ENCODE measurements at regions not wholly inside any gene's neighbourhood (a gene's known extent, or its start where the extent isn't known, plus 50 kb on each side); places are given as distances from the start of the nearest gene placed in this dataset.

DNA sequence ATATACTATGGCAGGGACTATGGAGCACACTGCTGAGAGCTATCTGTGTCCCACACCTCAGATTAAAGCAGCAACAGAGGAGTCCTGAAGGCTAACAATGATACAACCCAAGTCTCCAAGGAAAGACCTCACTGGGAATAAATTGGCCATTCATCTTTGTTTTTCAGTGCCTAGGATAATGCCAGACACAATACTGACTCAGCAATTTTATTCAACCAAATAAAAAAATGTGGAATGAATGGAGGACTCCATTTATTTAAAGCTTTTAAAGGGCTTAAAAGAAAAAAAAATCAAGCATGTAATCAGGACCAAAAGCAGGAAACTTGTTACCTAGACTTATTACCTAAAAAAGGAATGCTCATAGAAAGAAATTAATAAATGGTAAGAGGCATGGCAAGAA is 960.5 kb downstream of the PCDH17 start:
- Histone ChIP-seq H3K9me3 (ENCODE audit: control insufficient read depth, insufficient read depth, low read depth, low read length) (no peaks in the 10 kb centered on the region), H3K4me3 (ENCODE audit: low read depth, low read length) (no peak overlapping the region), H3K4me1 (ENCODE audit: control insufficient read depth, insufficient read depth, low read length) (no peaks in the 10 kb centered on the region), H3K27ac (ENCODE audit: extremely low read depth, low read depth, low read length) (no peak overlapping the region), H3K36me3 (ENCODE audit: control insufficient read depth in 2 of 2, insufficient read depth in 1 of 2, low read length in 2 of 2) (no peaks in the 10 kb centered on the region)
- CTCF ChIA-PET = no interaction called here
- POLR2A ChIA-PET = no interaction called here
- no peak for TF ChIP-seq ZNF157 (tag by site-specific recombination; IDR thresholded peaks at IDR 0.05)
- no peak for TF ChIP-seq ZNF610 (tag by site-specific recombination; IDR thresholded peaks at IDR 0.05; ENCODE audit: borderline replicate concordance)
- TF ChIP-seq, protein P1, sequence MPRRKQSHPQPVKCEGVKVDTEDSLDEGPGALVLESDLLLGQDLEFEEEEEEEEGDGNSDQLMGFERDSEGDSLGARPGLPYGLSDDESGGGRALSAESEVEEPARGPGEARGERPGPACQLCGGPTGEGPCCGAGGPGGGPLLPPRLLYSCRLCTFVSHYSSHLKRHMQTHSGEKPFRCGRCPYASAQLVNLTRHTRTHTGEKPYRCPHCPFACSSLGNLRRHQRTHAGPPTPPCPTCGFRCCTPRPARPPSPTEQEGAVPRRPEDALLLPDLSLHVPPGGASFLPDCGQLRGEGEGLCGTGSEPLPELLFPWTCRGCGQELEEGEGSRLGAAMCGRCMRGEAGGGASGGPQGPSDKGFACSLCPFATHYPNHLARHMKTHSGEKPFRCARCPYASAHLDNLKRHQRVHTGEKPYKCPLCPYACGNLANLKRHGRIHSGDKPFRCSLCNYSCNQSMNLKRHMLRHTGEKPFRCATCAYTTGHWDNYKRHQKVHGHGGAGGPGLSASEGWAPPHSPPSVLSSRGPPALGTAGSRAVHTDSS (tag by site-specific recombination; IDR thresholded peaks at IDR 0.05) = no peak
- no peak for TF ChIP-seq ZIC2 (tag by site-specific recombination; IDR thresholded peaks at IDR 0.05)
- TF ChIP-seq MYNN (tag by site-specific recombination; IDR thresholded peaks at IDR 0.05; ENCODE audit: borderline replicate concordance) = no peak
- TF ChIP-seq FEZF1 (tag by site-specific recombination; IDR thresholded peaks at IDR 0.05) = no peak
- no peak for TF ChIP-seq ZNF174 (tag by site-specific recombination; IDR thresholded peaks at IDR 0.05)
- no peak for TF ChIP-seq ZNF274 (IDR thresholded peaks at IDR 0.05; ENCODE audit: low read length)
- TF ChIP-seq ZNF274 (tag by site-specific recombination; IDR thresholded peaks at IDR 0.05; ENCODE audit: borderline replicate concordance) = no peak
- TF ChIP-seq ZNF366 (tag by site-specific recombination; conservative IDR thresholded peaks at IDR 0.05) = no peak
- TF ChIP-seq KLF16 (tag by site-specific recombination; IDR thresholded peaks at IDR 0.05) = no peak
- TF ChIP-seq, protein P2, sequence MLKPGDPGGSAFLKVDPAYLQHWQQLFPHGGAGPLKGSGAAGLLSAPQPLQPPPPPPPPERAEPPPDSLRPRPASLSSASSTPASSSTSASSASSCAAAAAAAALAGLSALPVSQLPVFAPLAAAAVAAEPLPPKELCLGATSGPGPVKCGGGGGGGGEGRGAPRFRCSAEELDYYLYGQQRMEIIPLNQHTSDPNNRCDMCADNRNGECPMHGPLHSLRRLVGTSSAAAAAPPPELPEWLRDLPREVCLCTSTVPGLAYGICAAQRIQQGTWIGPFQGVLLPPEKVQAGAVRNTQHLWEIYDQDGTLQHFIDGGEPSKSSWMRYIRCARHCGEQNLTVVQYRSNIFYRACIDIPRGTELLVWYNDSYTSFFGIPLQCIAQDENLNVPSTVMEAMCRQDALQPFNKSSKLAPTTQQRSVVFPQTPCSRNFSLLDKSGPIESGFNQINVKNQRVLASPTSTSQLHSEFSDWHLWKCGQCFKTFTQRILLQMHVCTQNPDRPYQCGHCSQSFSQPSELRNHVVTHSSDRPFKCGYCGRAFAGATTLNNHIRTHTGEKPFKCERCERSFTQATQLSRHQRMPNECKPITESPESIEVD (tag by site-specific recombination; IDR thresholded peaks at IDR 0.05) = no peak
- no peak for TF ChIP-seq ZNF555 (tag by site-specific recombination; conservative IDR thresholded peaks at IDR 0.05)
- TF ChIP-seq ZNF654 (tag by site-specific recombination; IDR thresholded peaks at IDR 0.05; ENCODE audit: low read depth) = no peak
- TF ChIP-seq, protein P3, sequence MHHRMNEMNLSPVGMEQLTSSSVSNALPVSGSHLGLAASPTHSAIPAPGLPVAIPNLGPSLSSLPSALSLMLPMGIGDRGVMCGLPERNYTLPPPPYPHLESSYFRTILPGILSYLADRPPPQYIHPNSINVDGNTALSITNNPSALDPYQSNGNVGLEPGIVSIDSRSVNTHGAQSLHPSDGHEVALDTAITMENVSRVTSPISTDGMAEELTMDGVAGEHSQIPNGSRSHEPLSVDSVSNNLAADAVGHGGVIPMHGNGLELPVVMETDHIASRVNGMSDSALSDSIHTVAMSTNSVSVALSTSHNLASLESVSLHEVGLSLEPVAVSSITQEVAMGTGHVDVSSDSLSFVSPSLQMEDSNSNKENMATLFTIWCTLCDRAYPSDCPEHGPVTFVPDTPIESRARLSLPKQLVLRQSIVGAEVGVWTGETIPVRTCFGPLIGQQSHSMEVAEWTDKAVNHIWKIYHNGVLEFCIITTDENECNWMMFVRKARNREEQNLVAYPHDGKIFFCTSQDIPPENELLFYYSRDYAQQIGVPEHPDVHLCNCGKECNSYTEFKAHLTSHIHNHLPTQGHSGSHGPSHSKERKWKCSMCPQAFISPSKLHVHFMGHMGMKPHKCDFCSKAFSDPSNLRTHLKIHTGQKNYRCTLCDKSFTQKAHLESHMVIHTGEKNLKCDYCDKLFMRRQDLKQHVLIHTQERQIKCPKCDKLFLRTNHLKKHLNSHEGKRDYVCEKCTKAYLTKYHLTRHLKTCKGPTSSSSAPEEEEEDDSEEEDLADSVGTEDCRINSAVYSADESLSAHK (tag by site-specific recombination; IDR thresholded peaks at IDR 0.05) = no peak
- no peak for TF ChIP-seq ZNF433 (tag by site-specific recombination; IDR thresholded peaks at IDR 0.05; ENCODE audit: low read depth)
- TF ChIP-seq ZBTB1 (tag by site-specific recombination; IDR thresholded peaks at IDR 0.05) = no peak
- TF ChIP-seq ZNF404 (tag by site-specific recombination; IDR thresholded peaks at IDR 0.05) = no peak
- no peak for TF ChIP-seq ZNF133 (tag by site-specific recombination; IDR thresholded peaks at IDR 0.05)
- TF ChIP-seq, protein P4, sequence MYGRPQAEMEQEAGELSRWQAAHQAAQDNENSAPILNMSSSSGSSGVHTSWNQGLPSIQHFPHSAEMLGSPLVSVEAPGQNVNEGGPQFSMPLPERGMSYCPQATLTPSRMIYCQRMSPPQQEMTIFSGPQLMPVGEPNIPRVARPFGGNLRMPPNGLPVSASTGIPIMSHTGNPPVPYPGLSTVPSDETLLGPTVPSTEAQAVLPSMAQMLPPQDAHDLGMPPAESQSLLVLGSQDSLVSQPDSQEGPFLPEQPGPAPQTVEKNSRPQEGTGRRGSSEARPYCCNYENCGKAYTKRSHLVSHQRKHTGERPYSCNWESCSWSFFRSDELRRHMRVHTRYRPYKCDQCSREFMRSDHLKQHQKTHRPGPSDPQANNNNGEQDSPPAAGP (tag by site-specific recombination; IDR thresholded peaks at IDR 0.05) = no peak

DNA sequence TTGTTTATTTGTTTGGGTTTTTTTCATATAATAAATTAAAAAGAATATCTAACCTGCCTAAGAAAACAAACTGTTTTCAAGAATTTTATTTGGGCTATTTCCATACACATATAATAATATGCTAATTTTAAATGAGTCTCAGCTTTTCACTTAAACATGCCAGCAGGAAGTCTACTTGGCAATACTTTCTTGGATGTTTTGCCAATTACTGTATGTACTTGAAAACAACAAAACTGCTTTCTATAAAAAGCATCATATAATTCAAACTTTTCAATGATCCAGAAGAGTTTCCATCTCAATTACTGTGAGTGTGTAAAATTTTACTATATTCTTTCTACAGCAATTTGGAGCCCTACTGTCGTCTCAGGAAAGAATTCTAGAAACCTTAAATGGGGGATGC is 961.2 kb downstream of the PCDH17 start:
- Histone ChIP-seq H3K36me3 (ENCODE audit: control insufficient read depth in 2 of 2, insufficient read depth in 1 of 2, low read length in 2 of 2) (no peaks in the 10 kb centered on the region), H3K4me1 (ENCODE audit: control insufficient read depth, insufficient read depth, low read length) (no peaks in the 10 kb centered on the region), H3K4me3 (ENCODE audit: low read depth, low read length) (no peak overlapping the region), H3K9me3 (ENCODE audit: control insufficient read depth, insufficient read depth, low read depth, low read length) (no peaks in the 10 kb centered on the region), H3K27ac (ENCODE audit: extremely low read depth, low read depth, low read length) (no peak overlapping the region)
- CTCF ChIA-PET = no interaction called here
- POLR2A ChIA-PET = no interaction called here
- TF ChIP-seq ZNF391 (tag by site-specific recombination; IDR thresholded peaks at IDR 0.05; ENCODE audit: borderline replicate concordance, low read depth) (no peak), ZNF121 (tag by site-specific recombination; IDR thresholded peaks at IDR 0.05) (no peak), ZNF155 (tag by site-specific recombination; IDR thresholded peaks at IDR 0.05) (no peak), ZNF133 (tag by site-specific recombination; IDR thresholded peaks at IDR 0.05) (no peak), ZNF292 (tag by site-specific recombination; IDR thresholded peaks at IDR 0.05; ENCODE audit: borderline replicate concordance, low read depth) (no peak), ZNF664 (tag by site-specific recombination; IDR thresholded peaks at IDR 0.05) (no peak), HIC1 (tag by site-specific recombination; IDR thresholded peaks at IDR 0.05) (no peak), ZNF311 (tag by site-specific recombination; IDR thresholded peaks at IDR 0.05; ENCODE audit: borderline replicate concordance) (no peak), ZNF555 (tag by site-specific recombination; conservative IDR thresholded peaks at IDR 0.05) (no peak), ZBTB8A (tag by site-specific recombination; IDR thresholded peaks at IDR 0.05) (no peak), ZNF302 (tag by site-specific recombination; IDR thresholded peaks at IDR 0.05; ENCODE audit: low read depth) (no peak)

Measured in HEK293 (cell line).